Keratinocyte (primary cell): ENCODE measurements at regions not wholly inside any gene's neighbourhood (a gene's known extent, or its start where the extent isn't known, plus 50 kb on each side); places are given as distances from the start of the nearest gene placed in this dataset.
A peak's percentile ranks its signal among the peaks of the same experiment; 100 is the strongest.
"Not testable (repeated sequence)": the region's sequence is repeated elsewhere in the genome, so short reads cannot be mapped to it uniquely, and the experiment has no call there.

Experiments used
- DNase-seq: peaks from one replicate; pipeline ENCODE4 v3.0.0-alpha.2; 2011; ENCODE audit warnings: low read depth, missing footprints, low spot score
- FAIRE-seq: peaks from 2 replicates; lab custom pipeline; 2011; peaks lifted over from hg19 to GRCh38; lab: Jason Lieb, UNC
- H2AFZ ChIP-seq: 2 replicates; pipeline ENCODE4 v1.6.0; 2012; ENCODE audit warnings: low read length, control low read depth, inconsistent platforms; ENCODE audit not compliant: control insufficient read depth
- H3K27ac ChIP-seq: 2 replicates; pipeline ENCODE4 v1.5.1; 2011; ENCODE audit warnings: low read length; ENCODE audit not compliant: control insufficient read depth, insufficient read depth
- H3K27me3 ChIP-seq: 3 replicates; pipeline ENCODE4 v1.6.0; 2011; ENCODE audit warnings: low read length; ENCODE audit not compliant: control insufficient read depth, insufficient read depth; ENCODE audit errors: extremely low read depth
- H3K36me3 ChIP-seq, 2 experiments: 2 replicates in 1 of 2; 3 replicates in 1 of 2; pipeline ENCODE4 v1.5.1; 2011; ENCODE audit warnings: low read length in 2 of 2, mild to moderate bottlenecking in 1 of 2; ENCODE audit not compliant: control insufficient read depth in 2 of 2, insufficient read depth in 2 of 2; ENCODE audit errors: extremely low read depth in 1 of 2
- H3K4me1 ChIP-seq: 3 replicates; pipeline ENCODE4 v1.5.1; 2011; ENCODE audit warnings: low read length; ENCODE audit not compliant: control insufficient read depth, insufficient read depth; ENCODE audit errors: extremely low read depth
- H3K4me2 ChIP-seq: 3 replicates; pipeline ENCODE4 v1.6.0; 2011; ENCODE audit warnings: low read depth, low read length; ENCODE audit not compliant: control insufficient read depth, insufficient read depth; ENCODE audit errors: extremely low read depth
- H3K4me3 ChIP-seq, 3 experiments: fragments of 200-600 bp in 1 of 3; sonication (generic) in 1 of 3; 2 replicates in 2 of 3; 3 replicates in 1 of 3; pipeline ENCODE4 v1.5.1; 2011 to 2016; ENCODE audit warnings: low read length in 3 of 3, mild to moderate bottlenecking in 3 of 3, control low read depth in 2 of 3, inconsistent platforms in 1 of 3, low read depth in 1 of 3, mixed read lengths in 1 of 3, mixed run types in 1 of 3, moderate library complexity in 1 of 3; ENCODE audit not compliant: control insufficient read depth in 2 of 3, insufficient read depth in 2 of 3; ENCODE audit errors: extremely low read depth in 1 of 3
- H3K79me2 ChIP-seq: 2 replicates; pipeline ENCODE4 v1.6.0; 2012; ENCODE audit warnings: low read length; ENCODE audit not compliant: control insufficient read depth, insufficient read depth
- H3K9ac ChIP-seq: 3 replicates; pipeline ENCODE4 v1.6.0; 2011; ENCODE audit warnings: low read length; ENCODE audit not compliant: control insufficient read depth, insufficient read depth; ENCODE audit errors: extremely low read depth
- H3K9me1 ChIP-seq: 3 replicates; pipeline ENCODE4 v1.6.0; 2011; ENCODE audit warnings: low read length; ENCODE audit not compliant: control insufficient read depth, insufficient read depth; ENCODE audit errors: extremely low read depth
- H3K9me3 ChIP-seq: 2 replicates; pipeline ENCODE4 v1.5.1; 2012; ENCODE audit warnings: low read depth, low read length; ENCODE audit not compliant: control insufficient read depth
- H4K20me1 ChIP-seq: 3 replicates; pipeline ENCODE4 v1.6.0; 2011; ENCODE audit warnings: low read length; ENCODE audit not compliant: control insufficient read depth, insufficient read depth; ENCODE audit errors: extremely low read depth
- EZH2 ChIP-seq: IDR thresholded peaks from one replicate; pipeline ENCODE4 v1.6.1; 2012; ENCODE audit warnings: inconsistent platforms, mild to moderate bottlenecking, low read length, moderate library complexity
- dilution Hi-C: fragments of 300-500 bp; cut with MboI; formaldehyde crosslinking; loops from one replicate; pipeline ENCODE4 v1.7.0; 2020; ENCODE audit warnings: low sequenced_read_pairs; ENCODE audit not compliant: extremely low pct_ligation_motif_present
- TF ChIP-seq, protein P1 (sequence below), 3 experiments: IDR thresholded peaks in 1 of 3; conservative IDR thresholded peaks in 1 of 3; optimal IDR thresholded peaks in 1 of 3; 2 replicates in 2 of 3; 3 replicates in 1 of 3; pipeline versions ENCODE3 to v1.5.1; 2011; ENCODE audit warnings: low read length in 3 of 3, mild to moderate bottlenecking in 3 of 3, moderate library complexity in 2 of 3, control low read depth in 1 of 3, inconsistent platforms in 1 of 3; ENCODE audit not compliant: insufficient read depth in 2 of 3; ENCODE audit errors: extremely low read depth in 1 of 3

DNA sequence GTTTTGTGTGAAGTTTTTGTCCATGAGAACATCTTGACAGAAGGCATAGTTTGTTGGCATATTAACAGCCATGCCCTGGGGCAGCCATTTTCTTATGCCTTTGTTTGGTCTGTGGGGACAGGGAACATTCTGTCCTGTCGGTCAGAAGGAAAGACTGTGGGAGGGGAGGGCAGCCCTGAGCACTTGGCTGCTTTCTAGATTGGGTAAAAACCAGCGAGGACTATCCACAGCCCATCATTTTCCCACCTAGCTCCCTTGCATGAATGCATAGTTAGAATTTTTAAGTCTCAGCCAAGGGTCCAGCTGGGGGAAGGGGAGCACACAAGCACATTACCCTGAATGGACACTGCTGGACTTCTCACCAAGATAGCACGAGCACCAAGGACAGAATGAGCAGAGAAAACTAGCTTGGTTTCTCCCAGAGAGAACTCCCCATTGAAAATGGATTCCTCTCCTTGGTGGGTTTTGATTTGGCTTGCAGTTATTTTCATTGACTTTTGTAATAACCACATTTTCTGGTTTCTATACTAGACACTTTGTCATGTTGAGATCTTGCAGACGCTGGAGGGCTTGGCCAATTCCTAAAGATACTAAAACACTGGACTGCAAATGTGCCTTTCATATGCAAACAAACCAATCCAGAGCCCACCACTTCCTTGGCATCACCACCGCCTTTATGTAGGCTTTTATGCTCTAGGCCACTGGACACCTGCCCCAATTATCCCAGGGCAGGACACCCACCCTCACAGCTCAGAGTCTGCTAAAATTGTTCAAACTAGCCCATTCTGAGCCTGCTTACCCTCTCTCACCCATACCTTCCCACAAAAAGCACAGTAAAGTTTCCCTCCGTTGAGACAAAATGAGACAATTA is 129.9 kb downstream of the BOD1 start:
- TF ChIP-seq, protein P1, sequence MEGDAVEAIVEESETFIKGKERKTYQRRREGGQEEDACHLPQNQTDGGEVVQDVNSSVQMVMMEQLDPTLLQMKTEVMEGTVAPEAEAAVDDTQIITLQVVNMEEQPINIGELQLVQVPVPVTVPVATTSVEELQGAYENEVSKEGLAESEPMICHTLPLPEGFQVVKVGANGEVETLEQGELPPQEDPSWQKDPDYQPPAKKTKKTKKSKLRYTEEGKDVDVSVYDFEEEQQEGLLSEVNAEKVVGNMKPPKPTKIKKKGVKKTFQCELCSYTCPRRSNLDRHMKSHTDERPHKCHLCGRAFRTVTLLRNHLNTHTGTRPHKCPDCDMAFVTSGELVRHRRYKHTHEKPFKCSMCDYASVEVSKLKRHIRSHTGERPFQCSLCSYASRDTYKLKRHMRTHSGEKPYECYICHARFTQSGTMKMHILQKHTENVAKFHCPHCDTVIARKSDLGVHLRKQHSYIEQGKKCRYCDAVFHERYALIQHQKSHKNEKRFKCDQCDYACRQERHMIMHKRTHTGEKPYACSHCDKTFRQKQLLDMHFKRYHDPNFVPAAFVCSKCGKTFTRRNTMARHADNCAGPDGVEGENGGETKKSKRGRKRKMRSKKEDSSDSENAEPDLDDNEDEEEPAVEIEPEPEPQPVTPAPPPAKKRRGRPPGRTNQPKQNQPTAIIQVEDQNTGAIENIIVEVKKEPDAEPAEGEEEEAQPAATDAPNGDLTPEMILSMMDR (optimal IDR thresholded peaks at IDR 0.05 in 1 of 3, IDR thresholded peaks at IDR 0.05 in 1 of 3, conservative IDR thresholded peaks at IDR 0.05 in 1 of 3; ENCODE audit: extremely low read depth in 1 of 3, insufficient read depth in 2 of 3, low read length in 3 of 3) = no peak
- no peak for TF ChIP-seq EZH2
- H3K9me3 ChIP-seq = no peaks in the 10 kb centered on the region
- H3K4me3 ChIP-seq = no peak overlapping the region
- H3K9ac ChIP-seq = no peak overlapping the region
- no peak overlapping the region for H2AFZ ChIP-seq
- no peaks in the 10 kb centered on the region for H4K20me1 ChIP-seq
- no peaks in the 10 kb centered on the region for H3K79me2 ChIP-seq
- no peaks in the 10 kb centered on the region for H3K4me1 ChIP-seq
- DNase-seq (no peak), FAIRE-seq (no peak)
- H3K27me3 ChIP-seq = no peaks in the 10 kb centered on the region
- no peaks in the 10 kb centered on the region for H3K36me3 ChIP-seq
- no peak overlapping the region for H3K4me2 ChIP-seq
- dilution Hi-C loops = no loop called here
- no peaks in the 10 kb centered on the region for H3K9me1 ChIP-seq
- no peak overlapping the region for H3K27ac ChIP-seq

DNA sequence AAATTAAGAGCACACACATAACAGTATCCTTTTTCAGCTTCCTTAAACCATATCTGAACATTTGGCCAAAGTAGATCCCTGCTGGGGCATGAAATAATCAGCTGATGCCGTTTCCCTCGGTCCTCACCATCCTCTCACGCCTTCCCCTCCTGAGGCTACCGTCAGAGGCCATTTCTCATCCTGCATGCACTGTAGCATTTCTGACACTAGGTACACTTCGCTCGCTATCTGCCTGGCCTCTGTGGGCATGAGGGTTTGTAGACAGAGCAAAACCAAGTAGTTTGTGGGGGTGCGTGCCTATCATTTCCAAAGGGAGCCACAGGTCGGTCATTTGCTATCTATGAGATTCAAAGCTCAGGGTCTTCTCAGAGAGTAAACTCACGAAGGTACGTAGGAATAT is 131.9 kb downstream of the BOD1 start:
- Histone ChIP-seq H2AFZ (no peak overlapping the region), H3K9ac (no peak overlapping the region), H3K9me1 (no peaks in the 10 kb centered on the region), H3K4me1 (no peaks in the 10 kb centered on the region), H3K36me3 (no peaks in the 10 kb centered on the region), H3K79me2 (no peaks in the 10 kb centered on the region), H3K27me3 (no peaks in the 10 kb centered on the region), H3K9me3 (no peaks in the 10 kb centered on the region), H3K4me2 (no peak overlapping the region), H4K20me1 (no peaks in the 10 kb centered on the region), H3K4me3 (no peak overlapping the region), H3K27ac (no peak overlapping the region)
- DNase-seq (no peak), FAIRE-seq (no peak)
- dilution Hi-C loops = no loop called here
- no peak for TF ChIP-seq EZH2
- TF ChIP-seq, protein P1 (optimal IDR thresholded peaks at IDR 0.05 in 1 of 3, IDR thresholded peaks at IDR 0.05 in 1 of 3, conservative IDR thresholded peaks at IDR 0.05 in 1 of 3; ENCODE audit: extremely low read depth in 1 of 3, insufficient read depth in 2 of 3, low read length in 3 of 3) = no peak

DNA sequence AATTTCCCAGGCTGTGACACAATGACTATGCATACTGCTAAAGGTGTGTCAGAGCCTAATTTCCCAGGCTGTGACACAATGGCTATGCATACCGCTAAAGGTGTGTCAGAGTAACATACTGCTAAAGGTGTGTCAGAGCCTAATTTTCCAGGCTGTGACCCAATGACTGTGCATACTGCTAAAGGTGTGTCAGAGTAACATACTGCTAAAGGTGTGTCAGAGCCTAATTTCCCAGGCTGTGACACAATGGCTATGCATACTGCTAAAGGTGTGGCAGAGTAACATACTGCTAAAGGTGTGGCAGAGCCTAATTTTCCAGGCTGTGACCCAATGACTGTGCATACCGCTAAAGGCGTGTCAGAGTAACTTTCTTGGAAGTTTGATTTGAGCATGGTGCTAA is 132.9 kb downstream of the BOD1 start:
- H3K9me1 ChIP-seq, FAIRE-seq, H3K4me2 ChIP-seq, H3K9ac ChIP-seq, H3K36me3 ChIP-seq, H3K27me3 ChIP-seq, H3K79me2 ChIP-seq, H3K4me3 ChIP-seq, H3K9me3 ChIP-seq, H2AFZ ChIP-seq, dilution Hi-C loops, H3K4me1 ChIP-seq, H4K20me1 ChIP-seq: not testable (repeated sequence)
- peak overlapping the region; percentile 50 for H3K27ac ChIP-seq
- peak; percentile 57 for DNase-seq
